ENCODE measurements at regions not wholly inside any gene's neighbourhood (a gene's known extent, or its start where the extent isn't known, plus 50 kb on each side); places are given as distances from the start of the nearest gene placed in this dataset.

GRCh38 chr1:29557066-29557465 lies 320.7 kb downstream of the PTPRU start:
- TF ChIP-seq EP300 (IDR thresholded peaks at IDR 0.05), result no peak
- TF ChIP-seq POLR2A (IDR thresholded peaks at IDR 0.05), result no peak
- TF ChIP-seq CTCF (IDR thresholded peaks at IDR 0.05), result no peak
- H3K36me3 ChIP-seq, result no peaks in the 10 kb centered on the region
- H3K4me1 ChIP-seq, result no peaks in the 10 kb centered on the region

GRCh38 chr1:29556657-29557056 lies 320.3 kb downstream of the PTPRU start:
- no peaks in the 10 kb centered on the region for H3K4me1 ChIP-seq
- 72 to 77% methylated on average over 4 of the region's 4 CpGs for WGBS, 2 donors
- DNase-seq (ENCODE audit: low spot score in 2 of 2), result no peak
- no peaks in the 10 kb centered on the region for H3K27me3 ChIP-seq
- peaks cover 0 to 4% (median 0%) of the 10 kb centered on the region in 4 donors for H3K9me3 ChIP-seq
- no peak overlapping the region for H3K4me3 ChIP-seq
- TF ChIP-seq EP300 (IDR thresholded peaks at IDR 0.05), result no peak
- no peak for TF ChIP-seq POLR2A (IDR thresholded peaks at IDR 0.05)
- TF ChIP-seq CTCF (IDR thresholded peaks at IDR 0.05), result no peak
- H3K36me3 ChIP-seq, result no peaks in the 10 kb centered on the region
- H3K27ac ChIP-seq, result no peak overlapping the region

More at GRCh38 chr1:29557066-29557465, 320.7 kb downstream of the PTPRU start:
- no peak overlapping the region for H3K4me3 ChIP-seq
- H3K27me3 ChIP-seq, result no peaks in the 10 kb centered on the region
- no peak for DNase-seq (ENCODE audit: low spot score in 2 of 2)
- H3K9me3 ChIP-seq, result peaks cover 0 to 7% (median 0%) of the 10 kb centered on the region in 4 donors
- H3K27ac ChIP-seq, result no peak overlapping the region
- 51 to 56% methylated on average over 5 of the region's 5 CpGs for WGBS, 2 donors

- Histone ChIP-seq H3K27ac (no peak overlapping the region), H3K9me3 (no peaks in the 10 kb centered on the region), H3K27me3 (no peaks in the 10 kb centered on the region), H3K4me3 (no peak overlapping the region), H3K36me3 (no peaks in the 10 kb centered on the region), H3K4me1 (no peaks in the 10 kb centered on the region)
- TF ChIP-seq POLR2A (IDR thresholded peaks at IDR 0.05), result no peak
- no peak for TF ChIP-seq EP300 (IDR thresholded peaks at IDR 0.05)
- no peak for DNase-seq (ENCODE audit: low spot score in 2 of 2)
- 82 to 91% methylated on average over 8 to 10 of the region's 10 CpGs for WGBS, 2 donors
Observed at GRCh38 chr1:29555043-29555620, 318.8 kb downstream of the PTPRU start.

GRCh38 chr1:29554208-29554778 lies 318.0 kb downstream of the PTPRU start:
- no peaks in the 10 kb centered on the region for H3K9me3 ChIP-seq
- H3K4me1 ChIP-seq, result no peaks in the 10 kb centered on the region
- H3K27ac ChIP-seq, result no peak overlapping the region
- 81 to 100% methylated on average over 2 of the region's 2 CpGs for WGBS, 2 donors
- H3K36me3 ChIP-seq, result no peaks in the 10 kb centered on the region
- H3K4me3 ChIP-seq, result no peak overlapping the region
- no peaks in the 10 kb centered on the region for H3K27me3 ChIP-seq
- no peak for TF ChIP-seq CTCF (IDR thresholded peaks at IDR 0.05)
- TF ChIP-seq EP300 (IDR thresholded peaks at IDR 0.05), result no peak
- TF ChIP-seq POLR2A (IDR thresholded peaks at IDR 0.05), result no peak
- DNase-seq (ENCODE audit: low spot score in 2 of 2), result no peak

- Histone ChIP-seq H3K36me3 (no peaks in the 10 kb centered on the region), H3K27ac (no peak overlapping the region), H3K4me3 (no peak overlapping the region), H3K9me3 (no peaks in the 10 kb centered on the region), H3K4me1 (no peaks in the 10 kb centered on the region), H3K27me3 (no peaks in the 10 kb centered on the region)
- TF ChIP-seq EP300 (IDR thresholded peaks at IDR 0.05) (no peak), CTCF (IDR thresholded peaks at IDR 0.05) (no peak), POLR2A (IDR thresholded peaks at IDR 0.05) (no peak)
- DNase-seq (ENCODE audit: low spot score in 2 of 2), result no peak
- WGBS, 2 donors, result 68 to 72% methylated on average over 21 of the region's 21 CpGs
Observed at GRCh38 chr1:29551123-29551936, 315.0 kb downstream of the PTPRU start.
